Pulmonary artery endothelial cell (primary cell): ENCODE measurements at regions not wholly inside any gene's neighbourhood (a gene's known extent, or its start where the extent isn't known, plus 50 kb on each side); places are given as distances from the start of the nearest gene placed in this dataset.
A peak's percentile ranks its signal among the peaks of the same experiment; 100 is the strongest.
"Not testable (repeated sequence)": the region's sequence is repeated elsewhere in the genome, so short reads cannot be mapped to it uniquely, and the experiment has no call there.

Experiments used
- DNase-seq: peaks from one replicate; pipeline ENCODE4 v3.0.0-alpha.2; 2011; ENCODE audit warnings: low read depth, low spot score

GRCh38 chr21:36207577-36208320, 51.1 kb downstream of the DOP1B start:
- DNase-seq = no peak

GRCh38 chr21:36208326-36209013, 51.8 kb downstream of the DOP1B start:
- DNase-seq = no peak

- DNase-seq = peak; percentile 13
These were observed 53.1 kb downstream of the DOP1B start for GRCh38 chr21:36209626-36210171.

- DNase-seq = no peak
These were observed 54.4 kb downstream of the DOP1B start for GRCh38 chr21:36210779-36211659.

GRCh38 chr21:36211660-36212512, 55.3 kb downstream of the DOP1B start:
- no peak for DNase-seq

- no peak for DNase-seq
These were observed 55.8 kb downstream of the DOP1B start for GRCh38 chr21:36212513-36212780.

GRCh38 chr21:36214561-36214960, 57.9 kb downstream of the DOP1B start:
- no peak for DNase-seq

- DNase-seq = no peak
These were observed 61.1 kb downstream of the DOP1B start for GRCh38 chr21:36217743-36218142.

- no peak for DNase-seq
These were observed 62.1 kb downstream of the DOP1B start for GRCh38 chr21:36218691-36219090.

GRCh38 chr21:36223451-36223850, 66.8 kb downstream of the DOP1B start:
- no peak for DNase-seq

GRCh38 chr21:36229181-36229580, 72.6 kb downstream of the DOP1B start:
- DNase-seq = no peak

- DNase-seq = not testable (repeated sequence)
These were observed 74.8 kb downstream of the DOP1B start for GRCh38 chr21:36231444-36231843.

GRCh38 chr21:36232641-36233040, 76.0 kb downstream of the DOP1B start:
- DNase-seq = no peak

GRCh38 chr21:36235058-36235582, 78.5 kb downstream of the DOP1B start:
- DNase-seq = no peak

GRCh38 chr21:36236052-36236730, 79.6 kb downstream of the DOP1B start:
- no peak for DNase-seq

GRCh38 chr21:36237441-36237840, 80.8 kb downstream of the DOP1B start:
- DNase-seq = no peak

GRCh38 chr21:36239585-36239984, 80.4 kb upstream of the MORC3 start:
- DNase-seq = no peak

GRCh38 chr21:36241717-36242116, 78.3 kb upstream of the MORC3 start:
- DNase-seq = no peak

GRCh38 chr21:36245115-36245514, 74.9 kb upstream of the MORC3 start:
- DNase-seq = no peak

- no peak for DNase-seq
These were observed 74.3 kb upstream of the MORC3 start for GRCh38 chr21:36245649-36246048.
